Eye (tissue), 1 donor: ENCODE measurements at regions not wholly inside any gene's neighbourhood (a gene's known extent, or its start where the extent isn't known, plus 50 kb on each side); places are given as distances from the start of the nearest gene placed in this dataset.
"Not testable (repeated sequence)": the region's sequence is repeated elsewhere in the genome, so short reads cannot be mapped to it uniquely, and the experiment has no call there.

Source experiments
- DNase-seq: peaks from one replicate; pipeline ENCODE4 v3.0.0-alpha.2; 2015

DNA sequence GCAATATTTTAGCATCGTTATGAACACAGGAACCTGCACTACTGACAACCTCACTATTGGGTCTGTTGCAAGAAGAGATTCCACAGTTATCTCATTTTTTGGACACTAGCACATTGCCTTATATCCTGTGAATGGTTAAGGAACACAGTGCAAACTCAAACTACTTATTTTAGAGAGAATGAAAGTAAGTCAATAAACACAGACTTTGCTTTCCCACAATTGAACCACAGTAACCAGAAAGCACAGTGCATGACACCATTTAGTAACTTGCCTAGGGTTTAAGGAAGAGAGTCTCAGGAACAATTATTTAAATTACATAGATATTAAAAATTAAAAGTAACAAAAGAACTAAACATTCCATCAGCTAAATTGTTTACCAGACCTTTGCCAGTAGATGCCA, 468.8 kb downstream of the ZWINT start:
- DNase-seq: no peak

DNA sequence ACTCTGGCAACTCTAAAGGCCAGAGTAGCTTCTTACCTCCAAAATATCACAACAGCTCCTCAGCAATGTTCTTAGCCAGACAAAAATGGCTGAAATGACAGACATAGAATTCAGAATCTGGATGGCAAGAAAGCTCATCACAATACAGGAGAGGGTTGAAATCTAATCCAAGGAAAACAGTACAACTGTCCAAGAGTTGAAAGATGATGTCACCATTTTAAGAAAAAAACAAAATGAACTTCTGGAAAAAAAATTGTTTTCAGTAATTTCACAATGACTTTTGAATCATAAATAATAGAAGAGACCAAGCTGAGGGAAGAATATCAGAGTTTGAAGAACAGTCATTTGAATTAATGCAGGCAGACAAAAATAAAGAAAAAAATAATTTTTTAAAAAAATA, 479.5 kb downstream of the ZWINT start:
- no peak for DNase-seq

DNA sequence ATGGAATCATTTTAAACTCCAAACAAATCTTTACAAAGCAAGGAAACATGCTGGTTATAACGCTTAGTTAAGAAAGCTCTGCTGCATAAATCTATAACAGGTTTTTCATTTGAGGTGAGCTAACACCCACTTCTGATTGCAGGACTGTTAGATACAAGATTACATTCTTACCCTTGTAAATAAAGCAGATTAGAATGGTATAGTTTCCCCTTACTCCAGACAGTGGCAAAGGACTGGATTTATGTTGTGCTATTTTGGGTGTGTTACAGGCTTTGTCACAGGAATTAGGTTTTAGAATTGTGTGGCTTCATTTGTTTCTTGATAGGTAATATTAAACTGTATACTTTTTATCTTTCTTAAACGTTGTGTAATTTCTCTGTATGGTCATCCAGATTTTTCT, 487.6 kb downstream of the ZWINT start:
- no peak for DNase-seq

DNA sequence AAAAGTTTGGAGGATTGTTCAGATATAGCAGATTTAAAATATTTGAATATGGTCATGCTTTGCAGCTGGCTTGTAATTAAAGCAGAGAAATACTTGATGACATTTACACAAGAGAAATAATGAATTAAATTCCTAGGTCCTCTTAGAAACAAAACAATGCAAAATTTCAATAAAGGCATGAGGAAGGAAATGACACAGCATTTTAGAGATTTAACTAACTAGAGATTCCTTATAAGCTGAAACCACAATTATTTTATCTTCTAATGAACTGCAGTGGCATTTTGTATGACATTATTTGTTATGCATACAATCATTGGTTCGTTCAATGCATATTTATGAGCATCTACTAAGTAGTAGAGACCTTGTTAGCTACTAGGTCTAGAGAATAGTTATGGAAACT, 490.9 kb downstream of the ZWINT start:
- DNase-seq: no peak

DNA sequence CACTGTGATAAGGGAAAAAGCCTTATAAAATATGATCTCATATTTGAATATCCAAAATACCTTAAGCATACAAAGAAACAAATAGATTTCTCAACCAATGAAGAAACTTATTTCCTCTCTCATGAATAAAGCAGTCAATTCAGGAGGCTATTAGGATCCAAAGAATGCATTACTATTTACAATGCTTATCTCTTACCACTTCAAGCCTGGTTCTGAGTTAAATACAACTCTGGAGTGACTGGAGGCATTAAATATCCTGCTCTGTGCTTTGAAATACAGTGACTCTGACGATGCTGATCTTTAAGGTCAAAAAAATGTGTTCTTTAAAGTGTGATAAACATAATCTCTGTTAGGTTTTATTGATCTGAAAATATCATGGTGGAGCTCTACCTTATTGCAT, 493.2 kb downstream of the ZWINT start:
- DNase-seq: no peak

DNA sequence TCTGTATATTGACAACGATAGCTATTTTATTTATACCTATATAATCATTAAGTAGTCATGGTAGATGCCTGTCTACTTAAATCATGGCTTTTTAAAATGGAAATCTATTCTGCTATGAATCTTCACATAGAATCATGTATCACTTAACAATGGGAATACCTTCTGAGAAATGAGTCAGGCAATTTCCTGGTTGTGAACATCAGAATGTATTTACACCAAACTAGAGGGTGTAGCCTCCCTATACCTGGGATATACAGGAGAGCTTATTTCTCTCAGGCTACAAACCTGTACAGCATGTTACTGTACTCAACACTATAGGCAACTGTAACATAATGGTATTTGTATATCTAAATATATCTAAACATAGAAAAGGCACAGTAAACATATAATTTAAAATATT, 502.3 kb downstream of the ZWINT start:
- DNase-seq: no peak

DNA sequence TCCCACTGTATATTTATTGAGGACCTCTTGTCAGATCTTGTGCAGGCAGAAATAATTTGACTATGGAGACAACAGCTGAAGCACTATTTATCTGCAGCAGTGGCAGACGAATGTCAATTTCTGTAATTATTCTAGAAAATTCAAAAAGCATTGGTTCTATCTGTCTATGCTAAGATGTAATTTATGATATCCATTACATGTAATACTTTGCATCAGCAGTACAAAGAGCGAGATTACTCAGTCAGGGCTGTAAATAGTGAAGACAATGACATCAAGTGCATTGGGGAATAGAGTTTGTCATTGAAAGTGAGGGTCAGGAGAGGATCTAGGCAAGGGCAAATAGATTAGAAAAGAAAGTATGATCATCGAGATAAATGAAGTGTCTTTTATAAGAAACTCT, 508.2 kb downstream of the ZWINT start:
- no peak for DNase-seq

DNA sequence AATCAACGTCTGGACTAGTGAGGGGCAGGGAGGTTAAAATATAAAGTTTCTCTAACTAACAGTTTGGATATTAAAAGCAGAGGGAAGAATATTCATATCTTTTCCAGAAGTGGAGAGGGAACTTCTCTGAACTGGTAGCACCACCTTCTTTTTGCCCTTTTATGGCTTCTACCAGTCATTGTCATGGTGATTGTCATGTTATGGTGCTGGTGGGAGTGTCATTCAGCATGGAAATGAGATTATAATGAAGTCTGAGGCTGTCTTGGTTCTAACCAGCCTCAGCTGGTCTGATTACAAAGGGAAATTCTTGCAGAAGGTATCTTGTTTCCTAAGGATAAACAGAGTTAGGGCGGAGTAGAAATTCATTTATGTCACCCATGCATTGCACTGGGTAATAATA, 523.8 kb downstream of the ZWINT start:
- DNase-seq: no peak

DNA sequence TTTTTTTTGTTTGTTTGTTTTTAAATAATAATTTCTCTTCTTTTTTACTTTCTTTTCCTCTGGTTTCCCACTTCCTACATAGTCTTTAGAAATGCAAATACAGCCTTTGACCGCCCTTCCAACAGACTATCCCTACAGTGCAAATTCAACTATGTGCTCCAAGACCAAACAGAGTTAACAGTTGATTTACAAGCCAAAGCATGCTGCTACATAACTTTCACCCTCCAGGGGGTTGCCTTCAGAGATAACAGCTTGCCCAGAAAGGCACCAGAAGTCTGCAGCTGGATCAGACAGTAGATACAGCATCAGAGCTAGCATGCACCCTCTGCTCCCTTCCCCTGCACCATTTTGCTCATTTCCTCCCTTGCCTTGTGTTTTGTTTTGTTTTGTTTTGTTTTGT, 539.0 kb downstream of the ZWINT start:
- no peak for DNase-seq

DNA sequence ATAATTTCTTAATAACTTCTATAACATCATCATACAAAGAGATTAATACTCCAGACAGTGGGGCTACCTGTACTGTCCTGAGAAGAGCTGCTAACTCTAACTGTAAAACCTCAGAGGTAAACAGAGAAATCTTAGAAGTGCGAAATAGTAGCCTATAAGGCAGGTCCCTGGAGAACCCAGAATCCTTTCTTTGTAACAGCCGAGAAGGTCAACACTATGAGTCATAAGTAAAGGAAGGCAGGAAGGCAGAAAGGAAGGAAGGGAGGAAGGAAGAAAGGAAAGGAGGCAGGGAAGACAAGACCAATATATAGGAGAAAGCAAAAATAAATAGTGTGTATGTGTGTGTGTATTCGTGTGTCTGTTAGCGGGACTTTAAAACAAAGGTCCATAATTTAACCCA, 540.6 kb downstream of the ZWINT start:
- DNase-seq: no peak

DNA sequence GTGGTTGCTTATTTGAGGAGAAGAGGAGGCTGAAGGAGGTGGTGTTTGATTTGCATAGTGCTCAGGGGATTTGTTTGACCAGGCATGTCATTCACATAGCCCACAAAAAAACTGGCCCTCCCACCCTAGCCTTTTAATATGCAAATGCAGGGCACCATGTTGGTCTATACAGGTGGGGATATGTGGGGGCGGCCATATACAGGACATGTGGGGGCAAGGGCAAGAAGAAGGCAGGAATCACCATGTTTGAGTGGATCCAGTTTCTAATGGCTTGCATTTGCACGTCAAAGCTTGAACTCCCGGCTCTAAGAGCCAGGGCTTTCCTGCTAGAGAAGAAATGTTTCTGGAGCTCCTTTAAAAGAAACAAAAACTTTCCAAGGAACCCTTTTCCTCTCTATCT, 541.0 kb downstream of the ZWINT start:
- no peak for DNase-seq

DNA sequence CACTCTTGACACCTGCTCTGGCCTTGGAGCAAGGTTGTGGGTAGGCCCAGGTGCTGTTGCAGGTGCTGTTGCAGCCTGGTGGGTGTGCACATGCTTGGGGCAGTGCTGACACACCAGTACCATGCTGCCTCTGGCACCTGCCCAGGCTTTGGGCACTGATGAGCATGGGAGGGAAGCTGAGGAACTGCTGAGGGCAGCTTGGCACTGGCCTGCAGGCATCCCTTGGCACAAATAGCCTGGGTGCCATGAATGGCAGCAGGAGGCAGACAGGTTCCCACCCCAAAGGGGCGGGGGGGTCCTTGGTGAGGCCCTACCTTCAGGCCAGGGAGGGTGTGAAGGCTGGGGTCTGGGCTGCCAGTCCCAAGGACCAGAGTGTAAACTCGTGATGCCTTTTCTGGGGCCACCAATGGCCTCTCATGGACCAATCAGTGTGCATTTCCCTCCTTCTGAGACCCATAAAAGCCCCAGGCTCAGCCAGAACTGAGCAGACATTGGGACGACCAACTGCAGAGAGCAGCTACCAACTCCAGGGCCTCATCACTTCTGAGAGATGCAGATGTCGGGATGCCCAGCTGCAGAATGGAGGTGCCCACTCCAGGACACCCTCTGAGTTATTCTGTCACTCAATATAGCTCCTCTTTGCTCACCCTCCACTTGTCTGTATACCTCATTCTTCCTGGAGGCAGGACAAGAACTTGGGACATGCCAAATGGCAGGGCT, 547.4 kb downstream of the ZWINT start:
- no peak for DNase-seq

DNA sequence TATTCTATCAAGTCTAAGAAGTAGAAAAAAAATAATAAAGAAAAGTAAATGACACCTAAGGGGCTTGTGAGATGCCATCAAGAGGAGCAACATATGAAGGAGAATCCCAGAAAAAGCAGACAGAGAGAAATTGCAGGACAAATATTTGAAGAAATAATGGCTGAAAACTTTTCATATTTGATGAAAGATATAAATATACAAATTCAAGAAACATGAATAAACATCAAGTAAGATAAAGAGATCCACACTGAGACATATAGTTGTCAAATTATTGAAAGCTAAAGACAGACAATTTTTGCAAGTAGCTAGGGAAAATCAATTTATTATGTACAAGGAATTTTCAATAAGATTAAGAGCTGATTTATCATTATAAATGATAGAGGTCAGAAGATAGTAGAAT, 558.0 kb downstream of the ZWINT start:
- no peak for DNase-seq

DNA sequence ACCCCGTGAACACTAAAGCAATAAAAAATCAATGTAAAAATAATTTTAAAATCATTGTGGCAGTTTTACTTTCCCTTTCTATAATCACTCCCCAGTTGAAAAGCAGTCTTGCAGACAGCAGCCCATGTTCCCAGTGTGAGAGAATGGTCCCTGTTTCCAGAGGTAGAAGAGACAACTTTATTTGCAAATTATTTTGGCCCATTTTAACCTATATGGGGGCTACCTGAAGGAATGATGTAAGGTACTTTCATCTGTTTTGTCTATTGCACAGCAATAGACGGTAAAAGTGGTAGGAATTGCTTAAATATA, 559.8 kb downstream of the ZWINT start:
- DNase-seq: no peak

DNA sequence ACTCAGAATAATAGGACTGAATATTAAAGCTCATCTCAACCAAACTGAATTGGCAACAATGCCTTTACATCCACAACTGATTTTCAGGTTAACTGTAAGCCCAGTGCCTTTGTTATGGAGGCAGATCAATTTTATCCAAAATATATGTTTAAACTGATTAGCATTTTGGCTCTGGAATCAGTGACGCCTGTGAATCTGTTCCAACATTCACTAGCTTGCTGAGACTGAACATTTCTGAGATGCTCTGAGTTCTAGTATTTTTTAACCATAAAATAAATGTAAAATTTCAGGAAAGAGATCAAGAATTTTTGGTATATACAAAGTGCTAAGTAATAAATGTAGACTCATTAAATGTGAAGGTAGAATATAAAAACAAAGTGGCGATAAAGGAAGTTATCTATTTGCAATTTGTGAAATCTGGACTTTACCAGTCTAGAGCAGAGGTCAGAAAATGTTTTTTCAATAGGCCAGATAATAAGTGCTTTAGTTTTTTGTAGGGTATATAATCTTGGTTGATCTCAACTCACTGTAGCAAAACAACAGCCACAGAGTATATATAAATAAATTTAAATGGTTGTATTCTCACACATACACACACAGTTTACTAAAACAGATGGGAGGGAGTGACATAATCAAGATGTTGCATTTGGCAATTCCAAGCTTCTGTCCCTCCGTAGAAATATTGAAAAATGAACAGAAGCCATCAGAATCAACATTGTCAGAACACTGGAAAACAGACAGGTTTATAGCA, 560.3 kb downstream of the ZWINT start:
- DNase-seq: no peak

DNA sequence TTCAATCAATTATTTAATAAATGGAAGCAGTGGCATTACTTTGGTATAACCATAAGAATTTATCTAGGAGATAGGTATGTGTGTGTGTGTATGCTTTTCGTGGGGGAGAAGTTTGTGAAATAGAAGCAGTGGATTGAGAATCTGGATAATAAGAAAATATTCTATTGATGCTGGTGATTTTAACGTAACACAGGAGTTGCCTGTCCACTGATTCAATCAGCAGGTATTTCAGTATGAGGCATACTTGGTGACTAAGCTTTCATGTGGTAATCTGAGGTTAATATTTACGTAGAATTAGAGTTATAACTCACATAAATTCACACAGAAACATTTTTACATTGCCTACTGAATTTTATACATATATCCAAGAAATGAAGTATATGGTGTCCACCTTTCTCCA, 568.0 kb downstream of the ZWINT start:
- DNase-seq: no peak

DNA sequence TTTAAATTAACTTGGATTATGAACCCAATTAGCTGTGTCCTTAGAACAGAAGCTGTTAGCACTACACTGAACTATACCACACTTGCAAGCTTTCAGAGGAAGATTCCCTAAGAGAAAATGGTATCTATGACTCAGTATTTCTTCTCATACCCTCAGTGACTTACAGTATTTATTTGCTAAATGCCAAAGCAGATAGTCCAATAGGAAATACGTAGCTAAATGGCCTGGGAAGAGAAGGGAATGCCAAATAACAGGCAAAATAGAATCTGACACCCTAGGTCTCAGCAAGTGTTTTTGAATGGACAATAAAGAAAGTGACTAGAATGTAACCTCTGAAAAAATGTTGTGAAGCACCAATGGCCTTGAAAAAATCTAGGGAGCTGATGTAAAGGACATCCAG, 570.8 kb downstream of the ZWINT start:
- DNase-seq: not testable (repeated sequence)

DNA sequence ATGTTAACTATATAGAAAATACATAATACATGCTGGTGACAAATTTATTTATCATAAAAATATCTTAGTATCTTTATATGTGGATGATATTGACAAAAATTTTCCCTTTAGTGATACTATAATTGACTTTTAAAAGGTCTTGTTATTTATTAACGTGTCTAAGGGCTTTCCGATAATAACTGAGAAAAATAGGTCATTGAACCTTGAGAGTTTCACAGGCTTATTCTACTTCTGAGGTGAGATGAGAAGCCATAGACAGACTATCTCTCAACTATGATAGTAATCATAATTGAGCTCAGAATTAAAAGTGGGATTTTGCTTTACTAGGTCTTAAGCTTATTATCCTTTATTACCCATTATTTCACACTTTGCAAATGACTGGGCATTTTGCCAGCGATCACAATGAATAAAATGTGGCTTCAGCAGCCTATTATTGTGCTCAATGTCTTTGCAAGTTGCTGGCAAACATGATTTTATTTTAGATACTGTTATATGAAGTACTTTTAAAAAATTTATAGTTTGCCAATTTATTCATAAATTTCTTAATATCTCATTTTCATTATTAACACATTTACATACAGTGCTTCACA, 574.5 kb downstream of the ZWINT start:
- DNase-seq: peak; percentile 5

DNA sequence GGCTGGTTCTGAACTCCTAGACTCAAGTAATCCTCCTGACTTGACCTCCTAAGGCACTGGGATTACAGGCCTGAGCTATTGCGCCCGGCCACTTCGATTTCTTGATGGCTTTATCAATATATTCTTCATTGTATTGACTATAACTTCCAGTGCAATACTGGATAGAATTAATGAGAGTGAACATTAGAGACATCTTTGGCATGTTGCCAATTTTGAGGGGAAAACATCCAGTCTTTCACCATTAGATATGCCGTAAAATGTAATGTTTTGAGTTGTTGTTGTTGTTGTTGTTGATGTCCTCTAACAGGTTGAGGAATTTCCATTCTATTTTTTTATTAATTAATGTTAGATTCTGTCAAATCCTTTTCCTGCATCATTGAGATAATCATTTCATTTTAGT, 578.9 kb downstream of the ZWINT start:
- DNase-seq: no peak

DNA sequence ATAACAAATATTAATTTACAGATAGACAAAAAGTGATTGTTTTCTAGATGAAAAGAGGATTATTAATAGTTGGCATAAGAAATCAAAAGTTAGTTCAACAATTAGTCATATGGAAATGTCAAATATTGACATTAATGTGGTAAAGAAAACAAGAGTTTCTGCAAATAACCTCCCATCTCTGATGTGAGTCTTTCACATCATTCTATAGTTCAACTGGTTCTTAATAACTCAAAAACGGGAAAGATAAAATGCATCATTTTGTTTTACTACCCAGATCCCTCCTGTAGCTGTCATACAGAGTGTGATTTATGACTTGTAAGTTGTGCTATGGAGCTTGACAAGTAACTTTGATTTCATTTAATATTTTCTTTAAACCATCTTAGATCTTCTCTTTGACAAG, 594.8 kb downstream of the ZWINT start:
- no peak for DNase-seq

DNA sequence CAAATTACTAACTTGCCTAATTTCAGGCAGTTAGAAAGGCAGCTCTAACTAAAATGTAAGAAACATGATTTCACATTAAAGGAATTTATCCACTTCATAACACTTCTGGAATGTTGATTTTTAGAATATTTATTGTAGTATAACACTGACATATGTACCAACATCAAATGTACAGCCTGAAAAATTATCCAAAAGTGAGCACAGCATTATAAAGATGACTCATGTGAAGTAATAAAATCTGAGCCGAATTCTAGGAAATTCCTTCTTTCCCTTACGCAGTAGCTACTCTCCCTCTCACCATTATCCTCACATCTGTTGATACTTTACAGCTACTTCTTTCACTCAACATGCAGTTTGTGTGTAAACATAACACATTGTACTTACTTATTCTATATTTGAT, 610.6 kb downstream of the ZWINT start:
- DNase-seq: no peak

DNA sequence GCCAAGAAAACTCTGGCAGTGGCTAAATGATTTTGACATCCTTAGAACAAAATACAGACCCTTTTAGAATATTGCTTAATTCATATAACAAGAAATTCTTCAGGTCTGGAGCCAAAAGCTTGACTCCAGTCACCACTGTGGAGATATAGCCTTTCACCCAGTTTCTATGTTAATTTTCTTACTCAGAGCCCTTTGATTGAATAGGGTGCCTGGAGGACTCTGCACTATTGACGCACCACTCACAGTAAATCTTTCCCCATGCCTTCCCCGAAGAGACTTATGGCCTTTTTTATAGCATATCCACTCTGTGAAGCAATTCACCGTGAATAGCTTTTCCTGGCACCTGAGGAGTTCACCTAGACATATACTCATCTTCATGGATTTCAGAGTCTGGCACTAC, 613.8 kb downstream of the ZWINT start:
- no peak for DNase-seq

DNA sequence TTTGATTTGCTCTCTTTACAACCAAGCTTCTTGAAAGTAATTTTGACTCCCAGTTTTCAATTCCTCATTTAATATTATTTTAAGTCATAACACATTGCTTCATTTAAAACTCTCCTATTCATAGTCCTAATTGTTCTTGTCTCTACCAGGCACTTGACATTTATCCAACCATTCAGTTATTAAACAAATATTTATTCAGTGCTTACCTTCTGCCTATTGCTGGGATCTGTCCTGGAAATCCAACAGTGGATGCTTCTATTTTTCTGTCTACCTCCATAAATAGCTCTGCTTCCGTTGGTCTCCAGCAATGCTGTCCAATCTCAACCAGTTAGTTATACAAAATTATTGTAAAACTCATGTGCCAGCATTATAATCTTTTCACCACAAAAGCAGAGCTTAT, 615.1 kb downstream of the ZWINT start:
- no peak for DNase-seq

DNA sequence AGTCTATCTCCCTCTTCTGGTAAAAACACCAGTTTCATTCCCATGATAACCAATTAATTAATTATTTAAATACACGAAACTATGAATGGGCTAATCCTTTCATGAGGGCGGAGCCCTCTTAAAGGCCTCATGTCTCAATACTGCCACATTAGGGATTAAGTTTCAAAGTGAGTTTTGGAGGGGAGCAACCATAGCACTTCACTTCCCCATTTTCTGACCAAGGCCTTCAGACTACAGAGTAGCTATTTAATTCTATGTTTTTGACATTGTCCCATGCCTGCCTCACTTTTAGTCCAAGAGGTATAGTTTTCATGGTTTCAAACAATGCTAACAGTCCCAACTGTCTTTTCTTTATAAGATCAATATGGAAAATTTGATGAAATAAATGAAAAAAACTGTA, 618.6 kb downstream of the ZWINT start:
- no peak for DNase-seq

DNA sequence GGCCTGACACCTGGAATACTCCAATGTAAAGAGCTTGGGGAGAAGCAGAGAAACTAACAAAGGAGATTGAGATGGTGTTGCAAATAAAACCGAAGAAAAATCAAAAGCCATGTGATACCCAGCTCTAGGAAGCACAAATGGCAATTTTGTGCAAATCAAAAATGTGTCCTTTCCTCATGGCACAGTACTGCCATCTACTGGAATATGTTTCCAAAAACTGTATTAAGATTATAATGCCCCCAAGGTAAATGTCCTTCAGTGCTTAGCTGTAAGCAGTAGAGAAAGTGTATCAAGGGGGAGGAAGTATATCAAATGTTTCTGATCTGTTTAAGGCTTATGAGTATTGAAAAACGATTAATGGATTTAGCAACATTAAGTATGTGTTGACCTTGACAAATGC, 620.3 kb downstream of the ZWINT start:
- DNase-seq: peak; percentile 53
